SU-DHL-6 (cell line): ENCODE measurements at regions not wholly inside any gene's neighbourhood (a gene's known extent, or its start where the extent isn't known, plus 50 kb on each side); places are given as distances from the start of the nearest gene placed in this dataset.

ENCODE experiments used
- CTCF ChIP-seq: fragments of 200-600 bp; sonication (generic); IDR thresholded peaks from one replicate; pipeline ENCODE4 v1.5.1; 2017; ENCODE audit warnings: antibody characterized with exemption, mild to moderate bottlenecking, low read length, moderate library complexity; ENCODE audit not compliant: insufficient read depth, poor library complexity, severe bottlenecking
- EZH2phosphoT487 ChIP-seq: fragments of 200-600 bp; sonication (generic), shearing (Covaris generic); conservative IDR thresholded peaks from 2 replicates; pipeline ENCODE4 v1.6.1; 2018; ENCODE audit warnings: mild to moderate bottlenecking, antibody characterized with exemption, low read length, moderate library complexity, mixed read lengths

DNA sequence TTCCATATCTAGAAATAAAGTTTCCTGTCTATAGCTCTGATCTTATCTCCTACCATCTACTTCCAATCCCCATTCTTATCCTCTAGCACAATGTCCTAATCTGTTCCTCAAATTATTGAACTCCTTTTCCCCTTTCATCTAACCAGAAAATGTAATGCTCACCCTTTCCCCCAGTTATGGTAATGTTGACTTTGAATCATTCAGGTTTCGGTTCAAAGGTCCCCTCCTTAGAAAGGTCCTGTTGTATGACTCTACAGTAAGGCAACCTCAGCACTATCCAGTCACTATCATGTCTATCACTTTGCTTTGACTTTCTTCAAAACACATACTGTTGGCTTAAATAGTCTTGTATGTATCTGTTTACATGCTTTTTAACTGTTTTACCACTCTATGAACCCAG is 264.2 kb upstream of the PCDH15 start:
- TF ChIP-seq CTCF (no peak), EZH2phosphoT487 (no peak)
